ENCODE measurements at regions not wholly inside any gene's neighbourhood (a gene's known extent, or its start where the extent isn't known, plus 50 kb on each side); places are given as distances from the start of the nearest gene placed in this dataset.

GRCh38 chr3:5784690-5785089, 597.2 kb downstream of the EDEM1 start:
- no peak for TF ChIP-seq CTCF (conservative IDR thresholded peaks at IDR 0.05)
- TF ChIP-seq EZH2 (IDR thresholded peaks at IDR 0.05; ENCODE audit: low read depth), result no peak
